GM23338 (cell line): ENCODE measurements at regions not wholly inside any gene's neighbourhood (a gene's known extent, or its start where the extent isn't known, plus 50 kb on each side); places are given as distances from the start of the nearest gene placed in this dataset.

Experiments
- ATAC-seq: fragments of 200-7000 bp; cut with Tn5 transposase; 3 replicates; pipeline ENCODE4 v1.9.1; 2020
- DNase-seq: peaks from one replicate; pipeline ENCODE4 v3.0.0-alpha.2; 2015; ENCODE audit warnings: low spot score
- H2AFZ ChIP-seq: fragments of 200-600 bp; sonication (generic); 2 replicates; pipeline ENCODE4 v1.8.0; 2016; ENCODE audit warnings: antibody characterized with exemption, mild to moderate bottlenecking, moderate library complexity
- H3F3A ChIP-seq: fragments of 200-600 bp; sonication (generic); replicated peaks from 2 replicates; pipeline ENCODE4 v1.8.0; 2017; ENCODE audit warnings: antibody characterized with exemption, mixed run types, low read depth
- H3K27ac ChIP-seq: fragments of 200-600 bp; sonication (generic); 2 replicates; pipeline ENCODE4 v1.6.1; 2016; ENCODE audit warnings: low read depth
- H3K27me3 ChIP-seq: fragments of 200-600 bp; sonication (generic); 2 replicates; pipeline ENCODE4 v1.8.0; 2016; ENCODE audit warnings: mild to moderate bottlenecking, mixed run types, moderate library complexity; ENCODE audit not compliant: insufficient read depth
- H3K36me3 ChIP-seq: fragments of 200-600 bp; sonication (generic); 2 replicates; pipeline ENCODE4 v1.8.0; 2016; ENCODE audit warnings: mild to moderate bottlenecking; ENCODE audit not compliant: insufficient read depth
- H3K4me1 ChIP-seq: fragments of 200-600 bp; sonication (generic); 2 replicates; pipeline ENCODE4 v1.8.0; 2016; ENCODE audit warnings: mild to moderate bottlenecking, moderate library complexity; ENCODE audit not compliant: insufficient read depth
- H3K4me2 ChIP-seq: fragments of 200-600 bp; sonication (generic); 2 replicates; pipeline ENCODE4 v1.7.1; 2017; ENCODE audit warnings: mixed run types
- H3K4me3 ChIP-seq: fragments of 200-600 bp; sonication (generic); 2 replicates; pipeline ENCODE4 v1.6.1; 2016; ENCODE audit warnings: mixed run types
- H3K79me2 ChIP-seq: fragments of 200-600 bp; sonication (generic); replicated peaks from 2 replicates; pipeline ENCODE4 v1.8.0; 2017; ENCODE audit warnings: mild to moderate bottlenecking; ENCODE audit not compliant: insufficient read depth
- H3K9me2 ChIP-seq: fragments of 200-600 bp; sonication (generic); 2 replicates; pipeline ENCODE4 v1.8.0; 2017; ENCODE audit not compliant: insufficient read depth
- H4K20me1 ChIP-seq: fragments of 200-600 bp; sonication (generic); replicated peaks from 2 replicates; pipeline ENCODE4 v1.8.0; 2017; ENCODE audit warnings: mild to moderate bottlenecking; ENCODE audit not compliant: insufficient read depth
- H3K27ac Mint-ChIP-seq: 2 replicates; pipeline ENCODE4 v1.8.0; 2020; ENCODE audit warnings: inconsistent platforms, mild to moderate bottlenecking, moderate library complexity, mixed read lengths
- H3K27me3 Mint-ChIP-seq: 3 replicates; pipeline ENCODE4 v1.8.0; 2022; ENCODE audit warnings: low read depth, mild to moderate bottlenecking, moderate library complexity, mixed read lengths, inconsistent platforms; ENCODE audit not compliant: insufficient read depth, poor library complexity
- H3K36me3 Mint-ChIP-seq: 3 replicates; pipeline ENCODE4 v1.8.0; 2021; ENCODE audit warnings: low read depth, mild to moderate bottlenecking, inconsistent platforms, moderate library complexity, mixed read lengths
- H3K4me1 Mint-ChIP-seq: 3 replicates; pipeline ENCODE4 v1.8.0; 2020; ENCODE audit warnings: mild to moderate bottlenecking, inconsistent platforms, mixed read lengths
- H3K4me3 Mint-ChIP-seq: 3 replicates; pipeline ENCODE4 v1.8.0; 2021; ENCODE audit warnings: moderate library complexity, mild to moderate bottlenecking, inconsistent platforms, mixed read lengths
- H3K9me3 Mint-ChIP-seq: 3 replicates; pipeline ENCODE4 v1.8.0; 2020; ENCODE audit warnings: moderate library complexity, mild to moderate bottlenecking, inconsistent platforms, mixed read lengths
- CREB1 ChIP-seq: fragments of 250-450 bp; sonication (Bioruptor Pico); IDR thresholded peaks from 2 replicates; pipeline ENCODE4 v1.5.0; 2020; ENCODE audit warnings: low read depth, mild to moderate bottlenecking, moderate library complexity
- CTCF ChIP-seq, 2 experiments: fragments of 200-600 bp in 1 of 2; sonication (generic) in 1 of 2; conservative IDR thresholded peaks; 2 replicates each; pipeline versions ENCODE4 v1.5.1 to v1.6.1; 2016 to 2017; ENCODE audit warnings: antibody characterized with exemption in 2 of 2, low read depth in 2 of 2, mild to moderate bottlenecking in 2 of 2, moderate library complexity in 1 of 2
- ETS1 ChIP-seq: IDR thresholded peaks from 2 replicates; pipeline ENCODE4 v1.6.1; 2016; ENCODE audit warnings: antibody characterized with exemption
- EZH2 ChIP-seq: fragments of 200-600 bp; sonication (generic); IDR thresholded peaks from one replicate; pipeline ENCODE4 v1.8.0; 2017; ENCODE audit warnings: antibody characterized with exemption, mild to moderate bottlenecking, low read depth; ENCODE audit not compliant: unreplicated experiment
- EZH2phosphoT487 ChIP-seq: fragments of 200-600 bp; sonication (generic); IDR thresholded peaks from one replicate; pipeline ENCODE4 v1.8.1; 2018; ENCODE audit warnings: antibody characterized with exemption; ENCODE audit not compliant: unreplicated experiment
- JUNB ChIP-seq: IDR thresholded peaks from one replicate; pipeline ENCODE4 v1.6.1; 2016; ENCODE audit warnings: antibody characterized with exemption; ENCODE audit not compliant: unreplicated experiment
- NANOG ChIP-seq: IDR thresholded peaks from 2 replicates; pipeline ENCODE4 v1.6.1; 2016; ENCODE audit warnings: antibody characterized with exemption, borderline replicate concordance
- POLR2AphosphoS5 ChIP-seq: IDR thresholded peaks from 2 replicates; pipeline ENCODE4 v1.6.1; 2016; ENCODE audit warnings: antibody characterized with exemption, low read depth
- REST ChIP-seq: IDR thresholded peaks from one replicate; pipeline ENCODE4 v1.6.1; 2018; ENCODE audit warnings: antibody characterized with exemption; ENCODE audit not compliant: unreplicated experiment
- STAT1 ChIP-seq: IDR thresholded peaks from one replicate; pipeline ENCODE4 v1.6.1; 2016; ENCODE audit warnings: antibody characterized with exemption; ENCODE audit not compliant: unreplicated experiment
- ZNF114 ChIP-seq: fragments of 250-450 bp; sonication (Bioruptor Pico); IDR thresholded peaks from 2 replicates; pipeline ENCODE4 v1.5.0; 2020; ENCODE audit warnings: mild to moderate bottlenecking, moderate library complexity
- ZNF331 ChIP-seq: fragments of 250-450 bp; sonication (Bioruptor Pico); IDR thresholded peaks from 2 replicates; pipeline ENCODE4 v1.5.0; 2020; ENCODE audit warnings: low read depth, mild to moderate bottlenecking, moderate library complexity
- ZNF462 ChIP-seq: fragments of 250-450 bp; sonication (Bioruptor Pico); IDR thresholded peaks from 2 replicates; pipeline ENCODE4 v1.5.0; 2020; ENCODE audit warnings: mild to moderate bottlenecking, moderate library complexity

GRCh38 chr14:97760050-97760449 is 962.9 kb downstream of the VRK1 start:
- Mint-ChIP-seq H3K4me3 (no peak overlapping the region), H3K27ac (no peak overlapping the region), H3K4me1 (peaks cover 20% of the 10 kb centered on the region), H3K36me3 (no peaks in the 10 kb centered on the region), H3K27me3 (no peaks in the 10 kb centered on the region), H3K9me3 (no peaks in the 10 kb centered on the region)
- H2AFZ ChIP-seq, result no peak overlapping the region
- TF ChIP-seq CTCF (conservative IDR thresholded peaks at IDR 0.05; ENCODE audit: low read depth in 2 of 2) (no peak), CREB1 (CRISPR knock-in tag) (no peak), STAT1 (no peak), REST (no peak), ZNF331 (CRISPR knock-in tag) (no peak), NANOG (no peak), JUNB (no peak), ZNF114 (CRISPR knock-in tag) (no peak), EZH2 (no peak), ETS1 (no peak), ZNF462 (CRISPR knock-in tag) (no peak), EZH2phosphoT487 (no peak), POLR2AphosphoS5 (no peak)
- no peaks in the 10 kb centered on the region for H3K79me2 ChIP-seq
- no peak overlapping the region for H3K27ac ChIP-seq
- H3K4me3 ChIP-seq, result no peak overlapping the region
- no peak for ATAC-seq
- peaks cover 6% of the 10 kb centered on the region; the same call in 1 of the 2 replicates for H3K9me2 ChIP-seq
- no peak overlapping the region for H3K4me2 ChIP-seq
- no peaks in the 10 kb centered on the region for H3K36me3 ChIP-seq
- H3K27me3 ChIP-seq, result no peaks in the 10 kb centered on the region
- DNase-seq, result no peak
- peaks cover 14% of the 10 kb centered on the region for H3K4me1 ChIP-seq
- H4K20me1 ChIP-seq, result no peaks in the 10 kb centered on the region
- no peaks in the 10 kb centered on the region for H3F3A ChIP-seq
